Lung (tissue), 11 donors: ENCODE measurements at regions not wholly inside any gene's neighbourhood (a gene's known extent, or its start where the extent isn't known, plus 50 kb on each side); places are given as distances from the start of the nearest gene placed in this dataset.

Source experiments
- ATAC-seq: fragments of 200-7000 bp; cut with Tn5 transposase; one replicate; pipeline ENCODE4 v1.9.1; 2020; ENCODE audit warnings: moderate number of reproducible peaks; ENCODE audit not compliant: insufficient read depth, low FRiP score
- DNase-seq, 3 donors: peaks; one replicate each; pipeline ENCODE4 v3.0.0-alpha.2; 2013 to 2017
- H3K27ac ChIP-seq, 2 donors: one replicate each; pipeline ENCODE4 v1.5.1; 2013; ENCODE audit warnings: mild to moderate bottlenecking in 2 of 2, moderate library complexity in 2 of 2, control low read depth in 1 of 2, inconsistent platforms in 1 of 2, low read depth in 1 of 2, low read length in 1 of 2
- H3K27me3 ChIP-seq, 3 donors: one replicate each; pipeline ENCODE4 v1.5.1; 2013; ENCODE audit warnings: low read length in 2 of 3; ENCODE audit not compliant: control insufficient read depth in 3 of 3, insufficient read depth in 3 of 3
- H3K36me3 ChIP-seq, 4 donors: one replicate each; pipeline ENCODE4 v1.5.1; 2013; ENCODE audit warnings: low read length in 4 of 4, mild to moderate bottlenecking in 1 of 4, moderate library complexity in 1 of 4; ENCODE audit not compliant: control insufficient read depth in 4 of 4, insufficient read depth in 4 of 4
- H3K4me1 ChIP-seq, 5 donors: one replicate each; pipeline ENCODE4 v1.5.1; 2013; ENCODE audit warnings: low read length in 5 of 5, mild to moderate bottlenecking in 2 of 5, moderate library complexity in 1 of 5; ENCODE audit not compliant: control insufficient read depth in 5 of 5, insufficient read depth in 5 of 5
- H3K4me3 ChIP-seq: one replicate; pipeline ENCODE4 v1.5.1; 2013; ENCODE audit warnings: mild to moderate bottlenecking, control low read depth, moderate library complexity
- H3K9ac ChIP-seq, 2 donors: one replicate each; pipeline ENCODE4 v1.5.1; 2013; ENCODE audit warnings: low read length in 2 of 2, control low read depth in 1 of 2; ENCODE audit not compliant: insufficient read depth in 1 of 2
- H3K9me3 ChIP-seq, 4 donors: one replicate each; pipeline ENCODE4 v1.5.1; 2013; ENCODE audit warnings: low read length in 3 of 4, mild to moderate bottlenecking in 1 of 4, moderate library complexity in 1 of 4; ENCODE audit not compliant: control insufficient read depth in 4 of 4, insufficient read depth in 3 of 4
- CTCF ChIP-seq: IDR thresholded peaks from 2 replicates; pipeline ENCODE4 v1.5.1; 2012; ENCODE audit warnings: mild to moderate bottlenecking; ENCODE audit errors: control extremely low read depth, extremely low read depth
- WGBS, 2 donors: extraction: QIAGEN DNeasy Blood & Tissue Kit; methylation state at CpG; one replicate each; pipeline ENCODE4 v1.1.7; 2013; 5-methylcytosine and 5-hydroxymethylcytosine counted together
- donor health status: control.
- donor health status: control.
- donor health status: Bipolar disorder and iron deficiency.
- donor health status: healthy.
- donor health status: DM: yes; HTN: yes; CAD: no.

- Histone ChIP-seq H3K27ac (no peak overlapping the region), H3K27me3 (no peaks in the 10 kb centered on the region), H3K9me3 (no peaks in the 10 kb centered on the region), H3K4me1 (no peaks in the 10 kb centered on the region), H3K36me3 (no peaks in the 10 kb centered on the region), H3K9ac (no peak overlapping the region), H3K4me3 (no peak overlapping the region)
- ATAC-seq (no peak), DNase-seq (no peak)
- TF ChIP-seq CTCF: no peak
Observed at GRCh38 chr10:121199081-121199480, 347.9 kb downstream of the WDR11 start.

DNA sequence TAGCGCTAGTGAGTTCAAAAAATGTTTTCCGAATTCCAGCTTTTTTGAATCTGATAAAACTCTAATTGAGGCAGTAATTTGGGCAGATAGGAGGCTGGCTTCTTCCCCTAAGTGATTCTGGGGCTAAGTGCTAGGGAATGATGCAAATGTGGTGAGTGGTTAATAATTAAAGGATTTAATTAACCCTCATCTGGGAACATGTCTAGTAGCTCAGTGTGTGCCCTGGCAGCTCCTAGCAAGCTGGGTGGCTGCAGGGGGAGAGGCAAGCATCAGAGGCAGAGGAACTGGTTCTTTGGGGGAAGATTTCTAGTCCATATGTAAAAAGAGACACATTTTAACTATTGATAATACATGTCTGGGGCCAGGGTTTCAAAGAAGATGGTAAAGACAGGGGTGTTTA is 354.5 kb downstream of the WDR11 start:
- TF ChIP-seq CTCF: no peak
- Histone ChIP-seq H3K9ac (no peak overlapping the region), H3K4me1 (peaks cover 0 to 7% (median 0%) of the 10 kb centered on the region in 5 donors), H3K27ac (no peak overlapping the region), H3K36me3 (no peaks in the 10 kb centered on the region), H3K27me3 (no peaks in the 10 kb centered on the region), H3K4me3 (no peak overlapping the region), H3K9me3 (no peaks in the 10 kb centered on the region)
- DNase-seq (no peak), ATAC-seq (no peak)
- 89 to 90% methylated on average over 2 of the region's 2 CpGs for WGBS, 2 donors

GRCh38 chr10:121211446-121211845 is 360.3 kb downstream of the WDR11 start:
- H3K27me3 ChIP-seq: no peaks in the 10 kb centered on the region
- peaks cover 0 to 5% (median 0%) of the 10 kb centered on the region in 5 donors for H3K4me1 ChIP-seq
- WGBS, 2 donors: 81 to 92% methylated on average over 2 of the region's 2 CpGs
- TF ChIP-seq CTCF: no peak
- no peak overlapping the region for H3K4me3 ChIP-seq
- no peak overlapping the region for H3K9ac ChIP-seq
- no peak overlapping the region for H3K27ac ChIP-seq
- no peaks in the 10 kb centered on the region for H3K36me3 ChIP-seq
- no peaks in the 10 kb centered on the region for H3K9me3 ChIP-seq
- ATAC-seq (no peak), DNase-seq (no peak)

DNA sequence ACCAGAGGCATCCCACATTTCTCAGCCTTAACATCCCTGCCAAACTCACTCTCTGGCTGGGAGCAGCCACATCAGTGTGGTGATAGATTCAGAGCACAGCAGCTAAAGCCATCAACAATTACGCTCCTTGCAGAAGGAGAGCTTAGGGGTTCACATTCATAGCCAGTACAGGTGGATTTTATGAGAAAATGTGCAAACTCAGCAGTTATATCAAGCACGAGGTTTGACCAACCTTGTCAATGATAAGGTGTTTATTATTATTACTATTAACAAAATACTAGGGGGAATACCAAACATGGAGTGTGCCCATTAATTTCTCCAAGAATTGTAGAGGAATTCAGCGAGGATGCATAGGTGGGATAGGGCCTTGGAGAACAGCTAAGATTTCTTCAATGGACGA is 362.3 kb downstream of the WDR11 start:
- ATAC-seq: no peak
- Histone ChIP-seq H3K36me3 (no peaks in the 10 kb centered on the region), H3K4me1 (peaks cover 0 to 15% (median 9%) of the 10 kb centered on the region in 5 donors), H3K4me3 (no peak overlapping the region), H3K9me3 (no peaks in the 10 kb centered on the region), H3K27me3 (no peaks in the 10 kb centered on the region), H3K27ac (no peak overlapping the region), H3K9ac (no peak overlapping the region)
- WGBS, 2 donors: 77 to 86% methylated on average over 4 of the region's 4 CpGs
- TF ChIP-seq CTCF: no peak
- DNase-seq: no peak
